IgD-negative memory B cell (primary cell): ENCODE measurements at regions not wholly inside any gene's neighbourhood (a gene's known extent, or its start where the extent isn't known, plus 50 kb on each side); places are given as distances from the start of the nearest gene placed in this dataset.
"Not testable (repeated sequence)": the region's sequence is repeated elsewhere in the genome, so short reads cannot be mapped to it uniquely, and the experiment has no call there.

Experiments used
- H3K27ac Mint-ChIP-seq, 3 donors: one replicate each; pipeline ENCODE4 v1.8.0; 2020 to 2022; ENCODE audit warnings: mild to moderate bottlenecking in 3 of 3, mixed read lengths in 3 of 3, moderate library complexity in 1 of 3
- H3K27me3 Mint-ChIP-seq: one replicate; pipeline ENCODE4 v1.8.0; 2021; ENCODE audit warnings: mixed read lengths
- H3K36me3 Mint-ChIP-seq: one replicate; pipeline ENCODE4 v1.8.0; 2020; ENCODE audit warnings: mild to moderate bottlenecking, mixed read lengths
- H3K4me1 Mint-ChIP-seq, 3 donors: one replicate each; pipeline ENCODE4 v1.8.0; 2020 to 2022; ENCODE audit warnings: mixed read lengths in 3 of 3, mild to moderate bottlenecking in 1 of 3
- H3K4me3 Mint-ChIP-seq, 4 donors: one replicate each; pipeline ENCODE4 v1.8.0; 2020 to 2022; ENCODE audit warnings: mild to moderate bottlenecking in 4 of 4, mixed read lengths in 4 of 4, moderate library complexity in 3 of 4
- H3K9me3 Mint-ChIP-seq, 3 donors: one replicate each; pipeline ENCODE4 v1.8.0; 2020 to 2021; ENCODE audit warnings: mixed read lengths in 3 of 3, mild to moderate bottlenecking in 1 of 3

GRCh38 chr1:83405789-83406188 lies 593.1 kb downstream of the TTLL7 start:
- H3K4me1 Mint-ChIP-seq, H3K36me3 Mint-ChIP-seq, H3K4me3 Mint-ChIP-seq, H3K9me3 Mint-ChIP-seq, H3K27ac Mint-ChIP-seq, H3K27me3 Mint-ChIP-seq: not testable (repeated sequence)

- not testable (repeated sequence) for H3K9me3 Mint-ChIP-seq, H3K4me3 Mint-ChIP-seq, H3K4me1 Mint-ChIP-seq, H3K36me3 Mint-ChIP-seq, H3K27me3 Mint-ChIP-seq
- peak overlapping the region in 1 of 3 donors; percentile 87 for H3K27ac Mint-ChIP-seq
These were observed 595.4 kb downstream of the TTLL7 start for GRCh38 chr1:83403500-83403899.

DNA sequence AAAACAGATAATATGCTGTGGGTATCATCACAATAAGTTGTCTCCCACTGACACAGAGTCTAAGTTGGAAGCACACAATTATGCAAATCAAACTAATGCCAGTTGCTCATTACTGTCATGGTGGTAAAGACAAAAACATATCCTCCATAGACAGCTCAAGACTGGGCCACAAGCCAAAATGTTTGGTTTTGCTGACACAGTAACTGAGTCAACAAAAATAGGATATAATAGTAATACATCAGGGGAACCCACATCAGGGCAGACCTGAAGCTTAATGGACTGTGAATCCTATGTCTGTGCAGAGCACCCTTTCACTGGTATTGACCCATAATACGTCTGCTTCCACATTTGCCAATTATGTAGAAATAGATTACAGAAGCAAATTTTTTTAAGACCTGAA lies 597.8 kb downstream of the TTLL7 start:
- H3K9me3 Mint-ChIP-seq, H3K36me3 Mint-ChIP-seq, H3K27me3 Mint-ChIP-seq, H3K27ac Mint-ChIP-seq, H3K4me1 Mint-ChIP-seq, H3K4me3 Mint-ChIP-seq: not testable (repeated sequence)

DNA sequence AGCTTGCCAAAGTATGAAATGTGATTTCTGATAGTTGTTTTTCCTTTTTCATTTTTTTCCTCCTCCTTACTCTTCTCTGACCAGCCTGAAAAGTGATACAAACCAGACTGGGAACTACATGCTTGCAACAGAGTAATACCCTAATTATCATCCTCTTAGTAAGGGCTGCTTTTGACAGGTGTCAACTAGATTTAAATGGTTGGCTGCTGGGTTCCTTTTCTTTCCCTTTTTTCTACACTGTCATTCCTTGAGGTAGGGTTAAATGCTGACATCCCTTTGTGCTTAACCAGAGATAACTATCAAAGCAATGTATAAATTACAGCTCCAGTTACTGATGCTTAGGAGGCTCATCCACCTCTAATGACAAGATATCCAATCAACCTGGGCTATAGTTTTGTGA lies 598.8 kb downstream of the TTLL7 start:
- not testable (repeated sequence) for H3K4me3 Mint-ChIP-seq, H3K27ac Mint-ChIP-seq, H3K4me1 Mint-ChIP-seq, H3K27me3 Mint-ChIP-seq, H3K36me3 Mint-ChIP-seq, H3K9me3 Mint-ChIP-seq

DNA sequence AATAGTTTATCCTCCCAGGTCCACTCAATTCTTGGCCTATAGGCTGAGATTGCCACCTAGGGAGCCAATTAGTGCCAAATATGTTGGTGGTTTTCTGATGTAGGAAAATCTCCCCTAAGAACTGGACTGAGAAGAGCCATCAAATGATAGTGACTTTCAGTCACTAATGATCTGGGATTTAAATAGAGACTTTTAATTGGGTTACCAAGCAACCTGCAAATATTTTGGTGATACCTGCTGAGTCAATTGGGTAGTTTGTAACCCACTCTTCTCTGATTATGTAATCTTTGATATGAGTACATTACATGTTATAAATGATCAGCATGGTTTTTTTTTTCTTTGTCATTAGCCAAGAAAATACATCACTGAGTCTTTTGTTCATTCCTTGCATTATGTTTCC lies 600.8 kb downstream of the TTLL7 start:
- H3K4me1 Mint-ChIP-seq, H3K4me3 Mint-ChIP-seq, H3K27me3 Mint-ChIP-seq, H3K27ac Mint-ChIP-seq, H3K9me3 Mint-ChIP-seq, H3K36me3 Mint-ChIP-seq: not testable (repeated sequence)

GRCh38 chr1:83395130-83395529 lies 603.8 kb downstream of the TTLL7 start:
- not testable (repeated sequence) for H3K27ac Mint-ChIP-seq, H3K4me1 Mint-ChIP-seq, H3K9me3 Mint-ChIP-seq, H3K36me3 Mint-ChIP-seq, H3K4me3 Mint-ChIP-seq, H3K27me3 Mint-ChIP-seq

DNA sequence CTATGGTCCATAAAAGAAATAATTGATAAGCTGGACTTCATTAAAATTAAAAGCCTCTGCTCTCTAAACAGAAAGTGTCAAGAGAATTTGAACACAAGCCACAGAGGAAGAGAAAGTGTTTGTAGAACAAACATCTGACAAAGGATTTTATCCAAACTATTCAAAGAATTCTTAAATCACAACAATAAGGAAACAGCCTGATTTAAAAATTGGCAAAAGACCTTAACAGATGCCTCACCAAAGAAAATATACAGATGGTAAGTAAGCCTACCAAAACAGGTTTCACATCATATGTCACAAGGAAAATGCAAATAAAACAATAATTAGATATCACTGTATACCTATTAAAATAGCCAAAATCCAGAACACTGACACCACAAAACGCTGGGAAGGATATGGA lies 612.0 kb downstream of the TTLL7 start:
- not testable (repeated sequence) for H3K27ac Mint-ChIP-seq, H3K27me3 Mint-ChIP-seq, H3K36me3 Mint-ChIP-seq, H3K9me3 Mint-ChIP-seq, H3K4me1 Mint-ChIP-seq, H3K4me3 Mint-ChIP-seq

GRCh38 chr1:83383107-83383506 lies 615.8 kb downstream of the TTLL7 start:
- H3K4me1 Mint-ChIP-seq, H3K27ac Mint-ChIP-seq, H3K4me3 Mint-ChIP-seq, H3K36me3 Mint-ChIP-seq, H3K27me3 Mint-ChIP-seq: not testable (repeated sequence)
- peaks cover 0 to 13% (median 3%) of the 10 kb centered on the region in 3 donors for H3K9me3 Mint-ChIP-seq

DNA sequence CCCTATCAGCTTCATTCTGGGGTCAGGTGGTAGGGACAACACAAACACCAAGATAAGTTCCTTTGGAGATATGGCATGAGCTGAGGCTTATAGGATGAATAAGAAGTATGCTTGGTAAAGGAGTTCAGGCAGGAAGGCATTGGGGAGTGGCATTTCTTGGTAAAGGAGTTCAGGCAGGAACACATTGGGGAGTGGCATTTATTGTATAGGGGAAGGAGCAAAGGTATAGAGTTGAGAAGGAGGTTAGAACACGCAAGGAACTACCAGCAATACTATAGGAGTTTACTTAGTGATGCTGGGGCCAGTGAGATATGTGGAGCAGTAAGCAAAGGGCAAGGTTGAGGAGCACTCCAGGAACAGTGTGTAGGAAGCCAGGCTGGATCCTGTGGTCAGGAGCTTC lies 625.9 kb downstream of the TTLL7 start:
- H3K27me3 Mint-ChIP-seq, H3K27ac Mint-ChIP-seq, H3K4me1 Mint-ChIP-seq, H3K36me3 Mint-ChIP-seq, H3K9me3 Mint-ChIP-seq, H3K4me3 Mint-ChIP-seq: not testable (repeated sequence)

GRCh38 chr1:83369853-83370252 lies 629.1 kb downstream of the TTLL7 start:
- H3K27ac Mint-ChIP-seq, H3K4me1 Mint-ChIP-seq, H3K4me3 Mint-ChIP-seq, H3K9me3 Mint-ChIP-seq, H3K27me3 Mint-ChIP-seq, H3K36me3 Mint-ChIP-seq: not testable (repeated sequence)

DNA sequence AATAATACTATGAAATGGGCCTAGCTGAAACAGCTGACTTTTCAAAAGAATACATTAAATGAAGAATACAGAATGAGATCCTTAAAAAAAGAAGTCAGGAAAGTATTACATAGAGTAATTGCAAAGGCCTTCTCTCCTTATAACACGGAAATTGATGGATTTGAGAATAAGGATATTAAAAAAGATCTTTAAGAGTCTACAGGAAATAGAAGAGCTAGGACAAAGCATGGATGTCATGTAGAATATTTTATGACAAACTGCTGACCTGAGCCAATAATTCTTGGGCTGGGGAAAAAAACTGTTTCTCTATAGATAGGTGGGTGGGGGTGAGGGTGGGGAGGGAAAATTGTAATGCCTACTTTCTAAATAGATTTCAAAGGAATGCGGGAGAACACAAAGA lies 633.6 kb downstream of the TTLL7 start:
- not testable (repeated sequence) for H3K27me3 Mint-ChIP-seq, H3K36me3 Mint-ChIP-seq, H3K4me1 Mint-ChIP-seq, H3K27ac Mint-ChIP-seq, H3K9me3 Mint-ChIP-seq, H3K4me3 Mint-ChIP-seq

DNA sequence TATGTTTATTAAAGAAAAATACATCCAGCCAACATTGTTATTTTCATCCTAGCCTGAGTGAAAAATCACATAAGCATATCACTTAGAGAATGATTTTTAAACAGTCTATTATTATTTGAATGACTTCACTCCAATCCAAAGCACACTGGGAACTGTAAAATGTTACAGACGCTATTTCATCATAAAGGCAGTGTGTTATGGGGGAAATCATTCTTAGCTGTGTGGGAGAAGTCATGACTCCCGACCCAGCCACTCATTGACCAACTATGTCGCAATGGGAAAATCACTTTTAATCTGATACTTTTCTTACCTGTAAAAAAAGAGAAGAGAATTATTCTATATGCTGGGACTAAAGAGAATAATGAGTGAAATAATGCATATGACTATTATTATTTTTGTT lies 653.6 kb downstream of the TTLL7 start:
- H3K9me3 Mint-ChIP-seq, H3K4me3 Mint-ChIP-seq, H3K4me1 Mint-ChIP-seq, H3K27me3 Mint-ChIP-seq, H3K36me3 Mint-ChIP-seq, H3K27ac Mint-ChIP-seq: not testable (repeated sequence)

DNA sequence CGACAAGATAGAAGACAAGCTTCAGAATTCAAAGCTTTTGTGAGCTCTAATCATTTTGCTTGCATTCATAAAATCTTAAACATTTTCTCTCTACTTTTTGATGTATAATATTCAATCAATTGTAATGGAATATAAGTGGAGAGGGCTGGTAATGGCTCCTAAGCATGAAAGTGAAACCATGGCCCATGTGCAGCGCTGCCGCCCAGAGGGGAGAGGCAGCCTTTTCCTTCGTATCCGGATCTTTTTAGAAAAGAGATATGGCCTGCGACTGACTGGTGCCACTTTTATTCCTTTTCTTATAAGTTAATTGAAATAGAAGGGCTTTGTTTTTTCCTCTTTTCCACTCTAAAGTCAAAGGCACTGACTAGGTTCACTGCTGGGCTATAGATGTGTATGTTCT lies 655.2 kb downstream of the TTLL7 start:
- H3K27me3 Mint-ChIP-seq, H3K4me3 Mint-ChIP-seq, H3K27ac Mint-ChIP-seq: not testable (repeated sequence)

GRCh38 chr1:83342995-83343394 lies 655.9 kb downstream of the TTLL7 start:
- not testable (repeated sequence) for H3K27me3 Mint-ChIP-seq, H3K4me3 Mint-ChIP-seq, H3K36me3 Mint-ChIP-seq, H3K9me3 Mint-ChIP-seq, H3K27ac Mint-ChIP-seq, H3K4me1 Mint-ChIP-seq

More for the DNA sequence above, 655.2 kb downstream of the TTLL7 start:
- H3K9me3 Mint-ChIP-seq, H3K4me1 Mint-ChIP-seq, H3K36me3 Mint-ChIP-seq: not testable (repeated sequence)

GRCh38 chr1:83332308-83332707 lies 666.6 kb downstream of the TTLL7 start:
- not testable (repeated sequence) for H3K36me3 Mint-ChIP-seq

GRCh38 chr1:83318366-83318765 lies 680.6 kb downstream of the TTLL7 start:
- Mint-ChIP-seq H3K4me3 (no peak overlapping the region), H3K36me3 (no peaks in the 10 kb centered on the region), H3K9me3 (peaks cover 0 to 2% (median 0%) of the 10 kb centered on the region in 3 donors), H3K27me3 (no peaks in the 10 kb centered on the region), H3K27ac (no peak overlapping the region), H3K4me1 (no peaks in the 10 kb centered on the region)

More at GRCh38 chr1:83332308-83332707, 666.6 kb downstream of the TTLL7 start:
- H3K9me3 Mint-ChIP-seq, H3K4me1 Mint-ChIP-seq, H3K27me3 Mint-ChIP-seq, H3K27ac Mint-ChIP-seq, H3K4me3 Mint-ChIP-seq: not testable (repeated sequence)

DNA sequence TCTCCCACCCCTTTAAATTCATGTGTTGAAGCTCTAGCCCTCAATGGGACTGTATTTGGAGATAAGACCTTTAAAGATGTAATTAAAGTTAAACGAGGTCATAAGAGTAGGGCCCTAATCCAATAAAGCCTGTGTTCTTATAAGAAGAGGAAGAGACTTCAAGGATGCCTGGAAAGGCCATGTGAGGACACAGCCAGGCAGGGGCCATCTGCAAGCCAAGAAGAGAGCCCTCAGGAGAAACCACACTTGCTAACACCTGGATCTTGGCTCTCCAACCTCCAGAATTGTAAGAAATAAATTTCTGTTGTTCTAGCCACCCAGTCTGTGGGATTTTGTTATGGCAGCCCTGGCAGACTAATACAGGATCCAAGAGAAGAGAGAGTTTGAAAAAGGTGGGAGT lies 683.5 kb downstream of the TTLL7 start:
- H3K4me3 Mint-ChIP-seq, H3K9me3 Mint-ChIP-seq, H3K27ac Mint-ChIP-seq, H3K36me3 Mint-ChIP-seq, H3K27me3 Mint-ChIP-seq, H3K4me1 Mint-ChIP-seq: not testable (repeated sequence)

DNA sequence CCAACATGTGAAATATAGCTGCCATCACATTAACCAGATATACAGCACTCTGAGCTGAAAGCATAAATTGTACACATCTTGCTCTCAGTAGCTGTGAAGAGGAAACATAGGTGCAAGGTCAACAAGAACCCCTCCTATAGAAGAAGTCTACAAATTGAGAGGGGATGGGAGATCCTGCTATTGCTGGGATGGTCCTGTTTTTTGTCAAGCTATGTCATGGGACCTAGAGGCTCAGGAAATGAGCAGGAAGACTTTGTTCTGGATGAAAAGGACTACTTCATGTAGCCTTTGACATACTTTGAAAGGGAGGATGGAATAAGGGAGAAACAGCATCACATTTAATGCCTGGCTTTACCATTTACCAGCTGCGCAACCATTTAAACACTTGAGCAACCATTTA lies 688.8 kb downstream of the TTLL7 start:
- H3K36me3 Mint-ChIP-seq, H3K4me1 Mint-ChIP-seq, H3K4me3 Mint-ChIP-seq, H3K27me3 Mint-ChIP-seq, H3K9me3 Mint-ChIP-seq, H3K27ac Mint-ChIP-seq: not testable (repeated sequence)
